ENCODE measurements at regions not wholly inside any gene's neighbourhood (a gene's known extent, or its start where the extent isn't known, plus 50 kb on each side); places are given as distances from the start of the nearest gene placed in this dataset.
"Not testable (repeated sequence)": the region's sequence is repeated elsewhere in the genome, so short reads cannot be mapped to it uniquely, and the experiment has no call there.

- Mint-ChIP-seq H3K9me3 (ENCODE audit: low read depth) (no peaks in the 10 kb centered on the region), H3K4me1 (ENCODE audit: low read depth) (no peaks in the 10 kb centered on the region), H3K27ac (no peak overlapping the region), H3K27me3 (no peaks in the 10 kb centered on the region), H3K36me3 (no peaks in the 10 kb centered on the region), H3K4me3 (no peak overlapping the region)
Measured at GRCh38 chr9:80692751-80693150, 996.6 kb downstream of the TLE1 start.

- Mint-ChIP-seq H3K9me3 (ENCODE audit: low read depth) (peaks cover 6% of the 10 kb centered on the region), H3K4me1 (ENCODE audit: low read depth) (no peaks in the 10 kb centered on the region), H3K36me3 (no peaks in the 10 kb centered on the region), H3K4me3 (no peak overlapping the region), H3K27me3 (no peaks in the 10 kb centered on the region), H3K27ac (no peak overlapping the region)
Measured at GRCh38 chr9:80691229-80691628, 998.1 kb downstream of the TLE1 start.

GRCh38 chr9:80690349-80690939 is 998.9 kb downstream of the TLE1 start:
- H3K4me1 Mint-ChIP-seq (ENCODE audit: low read depth), result no peaks in the 10 kb centered on the region
- H3K27me3 Mint-ChIP-seq, result no peaks in the 10 kb centered on the region
- no peak overlapping the region for H3K27ac Mint-ChIP-seq
- H3K4me3 Mint-ChIP-seq, result no peak overlapping the region
- H3K36me3 Mint-ChIP-seq, result no peaks in the 10 kb centered on the region
- peaks cover 6% of the 10 kb centered on the region for H3K9me3 Mint-ChIP-seq (ENCODE audit: low read depth)

DNA sequence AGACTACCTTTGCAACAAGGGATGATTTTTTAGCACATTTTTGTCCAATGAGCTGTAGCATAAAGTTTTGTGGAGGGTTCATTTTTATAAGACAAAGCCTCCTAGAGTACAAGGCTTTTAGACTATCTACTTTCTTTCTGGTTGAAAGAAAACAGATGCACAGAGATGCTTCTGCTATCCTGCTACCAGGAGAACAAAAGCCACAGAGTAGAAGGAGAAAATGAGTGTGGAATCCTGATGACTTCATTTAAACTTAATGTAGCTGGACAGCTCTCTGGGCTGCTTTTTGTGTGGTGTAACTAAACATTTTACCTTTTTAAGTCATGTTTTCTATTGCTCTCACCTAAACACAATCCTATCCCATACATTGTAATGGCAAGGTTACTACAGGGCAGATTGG is 1009.4 kb downstream of the TLE1 start:
- Mint-ChIP-seq H3K4me1 (ENCODE audit: low read depth) (no peaks in the 10 kb centered on the region), H3K36me3 (no peaks in the 10 kb centered on the region), H3K9me3 (ENCODE audit: low read depth) (peaks cover 3% of the 10 kb centered on the region), H3K4me3 (no peak overlapping the region), H3K27me3 (no peaks in the 10 kb centered on the region), H3K27ac (no peak overlapping the region)

DNA sequence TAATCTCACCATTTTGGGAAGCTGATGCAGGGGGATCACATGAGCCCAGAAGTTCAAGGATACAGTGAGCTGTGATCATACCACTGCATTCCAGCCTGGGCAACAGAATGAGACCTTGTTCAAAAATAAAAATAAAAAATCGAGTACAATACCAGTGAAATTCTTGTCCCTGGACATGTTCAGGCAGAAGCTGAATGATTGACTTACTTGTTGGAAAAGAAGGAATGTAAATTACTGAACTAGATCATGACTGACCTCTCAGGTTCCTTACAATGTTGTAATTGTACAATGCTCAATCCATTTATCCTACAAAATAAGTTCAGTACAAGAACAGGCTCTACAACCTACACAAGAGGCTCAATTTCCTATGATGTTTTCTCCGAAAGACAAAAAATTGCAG is 1010.4 kb downstream of the TLE1 start:
- H3K4me1 Mint-ChIP-seq (ENCODE audit: low read depth), result no peaks in the 10 kb centered on the region
- peaks cover 1% of the 10 kb centered on the region for H3K27me3 Mint-ChIP-seq
- peaks cover 3% of the 10 kb centered on the region for H3K9me3 Mint-ChIP-seq (ENCODE audit: low read depth)
- no peak overlapping the region for H3K4me3 Mint-ChIP-seq
- H3K36me3 Mint-ChIP-seq, result no peaks in the 10 kb centered on the region
- H3K27ac Mint-ChIP-seq, result no peak overlapping the region

GRCh38 chr9:80673496-80673895 is 1015.9 kb downstream of the TLE1 start:
- Mint-ChIP-seq H3K9me3 (ENCODE audit: low read depth) (peaks cover 4% of the 10 kb centered on the region), H3K4me3 (no peak overlapping the region), H3K27ac (no peak overlapping the region), H3K36me3 (no peaks in the 10 kb centered on the region), H3K4me1 (ENCODE audit: low read depth) (no peaks in the 10 kb centered on the region), H3K27me3 (peaks cover 1% of the 10 kb centered on the region)

GRCh38 chr9:80665479-80665878 is 1023.9 kb downstream of the TLE1 start:
- Mint-ChIP-seq H3K27ac (no peak overlapping the region), H3K9me3 (ENCODE audit: low read depth) (peaks cover 7% of the 10 kb centered on the region), H3K4me3 (no peak overlapping the region), H3K27me3 (no peaks in the 10 kb centered on the region), H3K4me1 (ENCODE audit: low read depth) (no peaks in the 10 kb centered on the region), H3K36me3 (no peaks in the 10 kb centered on the region)

GRCh38 chr9:80664327-80665210 is 1024.8 kb downstream of the TLE1 start:
- Mint-ChIP-seq H3K9me3 (ENCODE audit: low read depth) (peaks cover 7% of the 10 kb centered on the region), H3K36me3 (no peaks in the 10 kb centered on the region), H3K27ac (no peak overlapping the region), H3K4me3 (no peak overlapping the region), H3K4me1 (ENCODE audit: low read depth) (no peaks in the 10 kb centered on the region), H3K27me3 (no peaks in the 10 kb centered on the region)

DNA sequence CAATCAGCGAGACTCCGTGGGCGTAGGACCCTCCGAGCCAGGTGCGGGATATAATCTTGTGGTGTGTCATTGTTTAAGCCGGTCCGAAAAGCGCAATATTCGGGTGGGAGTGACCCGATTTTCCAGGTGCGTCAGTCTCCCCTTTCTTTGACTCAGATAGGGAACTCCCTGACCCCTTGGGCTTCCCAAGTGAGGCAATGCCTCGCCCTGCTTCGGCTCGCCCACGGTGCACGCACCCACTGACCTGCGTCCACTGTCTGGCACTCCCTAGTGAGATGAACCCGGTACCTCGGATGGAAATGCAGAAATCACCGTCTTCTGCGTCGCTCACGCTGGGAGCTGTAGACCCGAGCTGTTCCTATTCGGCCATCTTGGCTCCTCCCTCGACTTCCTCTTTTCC is 1029.6 kb downstream of the TLE1 start:
- not testable (repeated sequence) for H3K27ac Mint-ChIP-seq; H3K36me3 Mint-ChIP-seq; H3K9me3 Mint-ChIP-seq (ENCODE audit: low read depth); H3K4me3 Mint-ChIP-seq; H3K4me1 Mint-ChIP-seq (ENCODE audit: low read depth); H3K27me3 Mint-ChIP-seq

DNA sequence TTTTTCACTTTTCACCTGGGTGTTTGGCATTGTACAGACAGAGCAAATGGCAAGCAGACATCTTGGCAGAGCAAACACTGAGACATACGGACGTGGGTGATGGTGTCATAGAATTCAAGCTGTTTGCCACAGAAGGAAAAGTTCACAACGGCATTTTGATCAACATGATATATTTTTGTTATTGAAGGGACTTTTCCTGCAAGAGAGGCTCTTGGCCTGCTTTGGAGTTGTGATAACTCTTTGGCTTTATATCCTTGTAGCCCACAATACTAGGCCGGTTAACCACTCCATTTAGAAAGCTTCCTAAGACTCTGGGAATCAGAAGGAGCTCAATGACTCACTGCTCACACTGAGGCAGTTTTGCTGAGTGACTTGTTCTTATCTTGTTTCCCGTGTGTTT is 1038.3 kb downstream of the TLE1 start:
- Mint-ChIP-seq H3K36me3 (no peaks in the 10 kb centered on the region), H3K27ac (no peak overlapping the region), H3K27me3 (no peaks in the 10 kb centered on the region), H3K9me3 (ENCODE audit: low read depth) (no peaks in the 10 kb centered on the region), H3K4me3 (no peak overlapping the region), H3K4me1 (ENCODE audit: low read depth) (no peaks in the 10 kb centered on the region)

- H3K27me3 Mint-ChIP-seq, result no peaks in the 10 kb centered on the region
- no peak overlapping the region for H3K4me3 Mint-ChIP-seq
- no peak overlapping the region for H3K27ac Mint-ChIP-seq
- no peaks in the 10 kb centered on the region for H3K9me3 Mint-ChIP-seq (ENCODE audit: low read depth)
- no peaks in the 10 kb centered on the region for H3K4me1 Mint-ChIP-seq (ENCODE audit: low read depth)
- no peaks in the 10 kb centered on the region for H3K36me3 Mint-ChIP-seq
Measured at GRCh38 chr9:80649496-80649895, 1039.9 kb downstream of the TLE1 start.

- Mint-ChIP-seq H3K27ac (no peak overlapping the region), H3K36me3 (no peaks in the 10 kb centered on the region), H3K4me3 (no peak overlapping the region), H3K27me3 (no peaks in the 10 kb centered on the region), H3K9me3 (ENCODE audit: low read depth) (no peaks in the 10 kb centered on the region), H3K4me1 (ENCODE audit: low read depth) (no peaks in the 10 kb centered on the region)
Measured at GRCh38 chr9:80649001-80649420, 1040.3 kb downstream of the TLE1 start.

GRCh38 chr9:80648336-80648735 is 1041.0 kb downstream of the TLE1 start:
- Mint-ChIP-seq H3K4me1 (ENCODE audit: low read depth) (no peaks in the 10 kb centered on the region), H3K9me3 (ENCODE audit: low read depth) (no peaks in the 10 kb centered on the region), H3K27ac (no peak overlapping the region), H3K36me3 (no peaks in the 10 kb centered on the region), H3K27me3 (no peaks in the 10 kb centered on the region), H3K4me3 (no peak overlapping the region)

GRCh38 chr9:80646211-80646610 is 1043.1 kb downstream of the TLE1 start:
- H3K9me3 Mint-ChIP-seq (ENCODE audit: low read depth), result no peaks in the 10 kb centered on the region
- H3K36me3 Mint-ChIP-seq, result no peaks in the 10 kb centered on the region
- no peaks in the 10 kb centered on the region for H3K27me3 Mint-ChIP-seq
- no peak overlapping the region for H3K4me3 Mint-ChIP-seq
- H3K27ac Mint-ChIP-seq, result no peak overlapping the region
- no peaks in the 10 kb centered on the region for H3K4me1 Mint-ChIP-seq (ENCODE audit: low read depth)

DNA sequence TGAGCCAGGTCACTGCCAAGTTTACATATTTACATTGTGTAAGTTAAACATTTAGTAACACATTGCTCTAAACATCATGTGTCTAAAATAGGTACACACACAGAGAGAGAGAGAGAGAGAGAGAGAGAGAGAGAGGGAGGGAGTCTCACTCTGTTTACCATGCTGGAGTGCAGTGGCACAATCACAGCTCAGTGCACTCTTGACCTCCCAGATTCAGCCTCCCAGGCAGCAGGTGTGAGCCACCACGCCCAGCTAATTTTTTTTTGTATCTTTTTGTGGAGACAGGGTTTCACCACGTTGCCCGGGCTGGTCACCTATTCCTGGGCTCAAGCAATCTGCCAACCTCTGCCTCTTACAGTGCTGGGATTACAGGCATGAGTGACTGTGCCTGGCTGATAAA is 1045.3 kb downstream of the TLE1 start:
- no peak overlapping the region for H3K27ac Mint-ChIP-seq
- no peaks in the 10 kb centered on the region for H3K9me3 Mint-ChIP-seq (ENCODE audit: low read depth)
- no peaks in the 10 kb centered on the region for H3K4me1 Mint-ChIP-seq (ENCODE audit: low read depth)
- no peaks in the 10 kb centered on the region for H3K36me3 Mint-ChIP-seq
- no peaks in the 10 kb centered on the region for H3K27me3 Mint-ChIP-seq
- H3K4me3 Mint-ChIP-seq, result no peak overlapping the region

DNA sequence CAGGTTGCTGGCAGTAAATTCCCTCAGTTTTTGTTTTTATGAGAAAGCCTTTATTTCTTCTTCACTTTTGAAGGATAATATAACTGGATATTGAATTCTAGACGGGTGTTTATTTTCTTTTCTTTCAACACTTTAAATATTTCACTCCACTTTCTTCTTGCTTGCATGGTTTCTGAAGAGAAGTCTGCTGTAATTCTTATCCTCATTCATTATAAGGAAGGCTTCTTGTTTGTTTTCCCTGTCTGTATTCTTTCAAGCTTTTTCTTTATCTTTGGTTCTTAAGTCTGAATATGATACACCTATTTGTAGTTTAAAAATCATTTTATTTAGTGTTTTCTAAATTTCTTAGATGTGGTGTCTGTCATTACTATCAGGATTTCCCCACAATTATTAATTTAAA is 1054.3 kb downstream of the TLE1 start:
- Mint-ChIP-seq H3K36me3 (no peaks in the 10 kb centered on the region), H3K9me3 (ENCODE audit: low read depth) (peaks cover 19% of the 10 kb centered on the region), H3K4me1 (ENCODE audit: low read depth) (no peaks in the 10 kb centered on the region), H3K4me3 (no peak overlapping the region), H3K27me3 (no peaks in the 10 kb centered on the region), H3K27ac (no peak overlapping the region)
